Amniotic stem cell (primary cell): ENCODE measurements at regions not wholly inside any gene's neighbourhood (a gene's known extent, or its start where the extent isn't known, plus 50 kb on each side); places are given as distances from the start of the nearest gene placed in this dataset.
"Not testable (repeated sequence)": the region's sequence is repeated elsewhere in the genome, so short reads cannot be mapped to it uniquely, and the experiment has no call there.

ENCODE experiments used
- DNase-seq: peaks from one replicate; lab custom pipeline; 2025; lab: John Stamatoyannopoulos, UW

DNA sequence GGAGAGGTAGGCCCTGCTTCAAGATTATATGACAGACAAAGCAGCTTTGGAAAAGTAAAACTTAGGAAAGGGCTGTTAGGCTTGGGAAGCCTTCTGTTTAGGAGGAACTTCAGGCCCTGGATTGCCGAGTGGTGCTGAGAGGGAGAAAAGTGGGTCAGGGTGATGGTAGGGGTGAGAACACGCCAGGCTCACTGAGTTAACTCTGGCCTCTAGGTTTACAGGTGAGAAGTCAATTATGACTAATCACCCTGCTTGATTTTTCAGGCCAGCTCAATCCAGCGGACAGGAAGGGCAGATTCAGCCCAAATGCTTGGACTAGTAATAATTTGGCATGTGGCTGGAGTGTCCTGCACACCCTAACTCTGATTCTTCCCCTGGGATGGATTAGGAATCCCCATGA lies 365.1 kb upstream of the LMCD1 start:
- DNase-seq = no peak

DNA sequence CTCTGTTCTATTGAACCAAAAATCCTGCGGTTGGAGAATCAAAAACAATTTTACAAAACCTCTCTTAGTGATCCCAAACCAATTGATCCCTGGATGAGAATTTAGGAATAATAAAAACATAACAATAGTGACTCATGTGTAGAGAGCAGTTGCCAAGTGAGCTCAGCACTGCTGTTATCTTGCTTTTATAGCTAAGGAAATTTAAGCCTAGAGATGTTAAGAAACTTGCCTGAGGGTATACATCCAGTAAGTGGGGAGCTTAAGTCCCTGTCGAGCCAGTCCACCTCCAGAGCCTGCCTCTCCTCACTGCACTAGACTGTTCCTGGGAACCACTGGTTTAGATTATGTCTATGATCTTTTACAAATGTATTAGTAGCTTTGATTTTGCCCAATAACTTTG lies 358.4 kb upstream of the LMCD1 start:
- DNase-seq = no peak

DNA sequence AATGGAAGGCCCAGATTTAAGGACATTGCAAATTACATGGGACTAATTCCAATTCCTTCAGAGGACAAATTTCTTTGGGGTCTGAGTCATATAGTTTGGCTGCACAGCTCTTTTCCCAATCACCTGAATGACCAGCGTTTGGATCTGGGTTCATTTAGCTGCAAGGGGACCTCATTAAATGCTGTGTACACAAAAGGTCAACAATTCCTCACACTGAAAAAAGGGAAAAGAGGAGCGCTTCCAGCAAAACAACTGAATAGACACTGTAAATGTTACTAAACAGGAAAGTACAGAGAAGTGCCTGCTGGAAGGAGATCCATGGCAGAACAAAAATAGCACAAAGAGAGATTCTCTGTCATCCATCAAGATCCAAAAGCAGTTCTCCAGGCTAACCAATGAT lies 356.0 kb upstream of the LMCD1 start:
- DNase-seq = no peak

DNA sequence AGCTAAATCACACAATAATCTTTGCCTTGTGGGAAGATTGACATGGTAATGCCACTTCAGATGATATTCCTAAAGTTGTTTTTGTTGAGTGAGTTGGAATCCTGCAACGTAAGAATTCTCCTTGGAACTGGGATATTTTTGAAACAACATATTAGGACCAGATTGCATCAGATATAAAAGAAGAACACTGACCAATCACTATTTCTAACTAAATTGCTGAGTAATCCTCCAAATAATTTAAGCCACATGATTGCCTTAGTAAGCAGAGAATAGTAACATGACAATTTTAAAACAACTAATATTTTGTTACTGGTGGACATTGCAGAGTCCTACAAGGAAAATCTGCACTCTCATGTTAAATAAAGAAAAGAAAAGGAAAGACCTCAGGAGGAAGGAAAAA lies 353.9 kb upstream of the LMCD1 start:
- DNase-seq = no peak

DNA sequence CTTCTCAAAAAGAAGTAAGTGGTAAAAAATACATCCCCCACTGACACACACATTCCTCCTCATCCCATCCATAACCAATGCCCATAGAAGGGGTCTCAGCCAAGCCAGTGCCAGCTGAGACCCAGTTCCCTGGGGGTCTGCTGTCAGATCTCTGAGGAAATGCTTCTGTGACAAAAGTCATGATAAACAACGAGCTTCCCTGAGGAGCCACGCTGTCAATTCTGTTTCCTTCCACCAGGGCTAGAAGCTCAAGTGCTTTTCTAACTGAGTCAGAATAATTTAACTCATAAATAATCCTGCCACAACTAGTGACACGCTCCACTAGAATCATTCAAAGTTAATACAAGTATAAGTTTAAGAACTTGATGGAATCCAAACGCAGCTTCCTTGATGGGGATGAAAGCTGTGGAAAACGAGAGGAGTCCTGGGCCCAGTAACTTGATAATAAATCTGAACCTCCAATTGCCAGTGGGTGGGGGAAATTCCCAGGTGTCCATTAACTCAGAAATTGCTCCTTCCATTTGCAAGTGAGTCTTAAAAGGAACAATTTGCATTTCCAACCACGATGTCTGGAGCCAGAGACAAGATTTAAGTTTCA lies 348.7 kb upstream of the LMCD1 start:
- DNase-seq = no peak

DNA sequence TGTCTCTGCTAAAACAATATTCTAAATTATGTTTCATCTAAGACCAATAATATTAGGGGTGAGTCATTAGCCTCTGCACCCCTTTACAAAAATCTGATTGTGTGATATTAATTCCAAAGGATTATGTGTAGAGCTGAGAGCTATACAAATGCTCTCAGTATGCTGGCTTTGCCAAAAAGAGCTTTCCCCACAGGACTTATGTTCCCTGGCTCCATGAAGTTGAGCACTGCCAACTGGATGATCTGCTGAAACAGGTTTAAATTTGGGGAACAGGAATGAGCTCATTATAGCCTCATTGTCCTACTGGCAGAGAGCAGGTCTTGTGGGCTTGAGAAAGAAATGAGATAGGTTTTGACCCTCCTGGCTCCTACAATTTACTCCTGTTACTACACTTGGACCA lies 347.8 kb upstream of the LMCD1 start:
- no peak for DNase-seq

DNA sequence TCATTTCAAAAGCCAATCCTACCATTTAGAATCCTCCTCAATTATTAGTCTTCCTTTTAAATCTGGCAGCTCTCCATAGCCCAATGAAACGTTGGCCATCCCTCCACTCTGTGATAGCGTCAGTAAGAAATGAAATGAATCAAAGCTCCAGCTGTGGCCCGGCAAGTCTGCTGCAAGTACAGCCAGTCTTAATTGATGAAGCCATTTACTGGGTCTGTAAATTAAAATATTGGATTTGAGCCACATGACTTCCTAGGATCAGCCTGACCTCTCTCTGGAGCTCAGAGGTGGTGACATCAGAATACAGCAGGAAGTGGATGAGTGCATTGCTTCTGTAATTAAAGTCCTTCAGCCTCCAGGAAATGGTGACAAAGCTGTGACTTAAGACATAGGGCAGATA lies 347.0 kb upstream of the LMCD1 start:
- no peak for DNase-seq

DNA sequence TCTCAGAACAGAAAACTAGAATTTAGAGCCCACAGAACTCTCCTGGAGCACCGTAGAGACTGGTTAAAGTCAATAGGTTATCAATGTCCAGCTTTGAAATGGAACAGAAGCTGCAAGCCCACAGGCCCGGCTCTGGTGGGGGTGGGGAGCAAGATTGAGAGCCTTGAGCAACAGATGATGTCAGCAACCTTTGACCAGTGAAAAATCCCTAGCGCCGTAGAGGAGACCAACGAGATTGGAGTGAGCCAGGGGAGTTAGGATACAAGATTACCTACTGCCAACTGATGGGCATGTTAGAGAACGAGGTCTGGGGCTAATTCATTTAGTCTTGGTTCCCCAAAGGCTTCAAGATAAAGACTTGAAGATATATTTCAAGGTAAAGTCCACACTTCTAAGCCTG lies 345.5 kb upstream of the LMCD1 start:
- DNase-seq = no peak

DNA sequence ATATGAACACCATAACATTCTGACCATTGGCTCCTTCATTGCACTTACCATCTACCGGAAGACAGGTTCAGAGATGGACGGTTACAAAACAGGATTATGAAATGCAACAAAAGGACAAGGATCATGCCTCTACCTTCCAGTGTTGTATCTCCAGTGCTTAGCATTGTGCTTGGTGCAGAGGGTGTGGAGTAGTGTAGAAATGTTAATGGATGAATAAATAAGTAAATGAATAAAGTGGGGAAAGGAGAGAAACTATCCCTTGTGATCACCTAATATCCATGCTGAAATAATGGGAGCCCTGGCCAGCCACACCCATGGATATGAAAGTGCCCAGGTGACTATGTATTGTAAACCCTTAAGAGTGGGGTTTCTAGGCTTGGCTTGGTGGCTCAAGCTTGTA lies 344.8 kb upstream of the LMCD1 start:
- DNase-seq = no peak

DNA sequence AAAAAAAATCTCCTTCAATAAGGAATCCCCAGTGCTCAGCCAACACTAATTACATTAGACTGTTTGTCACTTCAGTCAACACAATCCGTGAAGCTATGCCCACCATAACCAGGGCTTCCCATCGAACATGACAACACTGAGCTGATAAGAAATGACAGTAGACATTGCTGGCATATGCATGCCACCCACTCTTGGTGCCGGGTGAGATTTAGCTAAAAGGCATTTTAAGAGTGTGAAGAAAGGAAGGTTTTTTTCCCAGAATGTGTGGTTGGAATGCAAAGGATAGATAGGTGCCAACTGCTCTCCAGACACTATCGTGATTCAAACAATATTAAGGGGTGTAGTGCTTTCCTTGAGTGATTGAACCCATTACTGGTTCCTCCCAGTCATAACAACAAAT lies 344.0 kb upstream of the LMCD1 start:
- no peak for DNase-seq

DNA sequence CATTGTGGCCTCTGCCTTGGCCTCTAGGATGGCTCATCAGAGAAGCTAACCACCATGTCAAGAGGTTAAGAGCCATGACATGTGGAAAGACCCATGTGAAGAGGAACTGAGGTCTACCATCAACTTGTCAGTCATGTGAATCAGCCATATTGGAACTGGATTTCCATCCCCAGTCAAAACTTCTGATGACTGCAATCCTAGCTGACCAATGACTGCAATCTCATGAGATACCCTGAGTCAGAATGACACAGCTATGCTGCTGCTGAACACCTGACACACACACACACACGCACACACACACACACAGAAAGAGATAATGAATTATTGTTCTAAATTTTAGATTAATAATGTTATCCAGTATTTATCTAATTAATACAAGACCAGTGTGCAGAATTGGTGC lies 337.5 kb upstream of the LMCD1 start:
- no peak for DNase-seq

DNA sequence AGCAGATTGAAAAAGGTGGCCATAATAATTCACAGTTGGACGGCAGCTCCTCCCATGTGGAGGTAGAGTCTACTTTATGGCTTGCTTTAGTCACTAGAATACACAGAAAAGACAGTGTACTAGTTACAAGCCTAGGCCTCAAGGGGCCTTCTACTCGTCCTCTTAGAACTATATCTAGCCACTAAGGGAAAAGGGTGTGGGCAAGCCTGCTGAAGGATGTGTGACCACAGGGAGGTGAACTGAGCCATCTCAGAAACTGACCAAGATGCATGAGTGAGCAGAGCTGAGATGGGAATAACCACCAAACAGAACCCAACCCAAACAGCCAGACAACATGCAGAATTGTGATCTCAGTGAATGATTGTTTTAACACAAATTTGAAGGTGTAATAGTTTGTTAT lies 335.6 kb upstream of the LMCD1 start:
- DNase-seq = no peak

DNA sequence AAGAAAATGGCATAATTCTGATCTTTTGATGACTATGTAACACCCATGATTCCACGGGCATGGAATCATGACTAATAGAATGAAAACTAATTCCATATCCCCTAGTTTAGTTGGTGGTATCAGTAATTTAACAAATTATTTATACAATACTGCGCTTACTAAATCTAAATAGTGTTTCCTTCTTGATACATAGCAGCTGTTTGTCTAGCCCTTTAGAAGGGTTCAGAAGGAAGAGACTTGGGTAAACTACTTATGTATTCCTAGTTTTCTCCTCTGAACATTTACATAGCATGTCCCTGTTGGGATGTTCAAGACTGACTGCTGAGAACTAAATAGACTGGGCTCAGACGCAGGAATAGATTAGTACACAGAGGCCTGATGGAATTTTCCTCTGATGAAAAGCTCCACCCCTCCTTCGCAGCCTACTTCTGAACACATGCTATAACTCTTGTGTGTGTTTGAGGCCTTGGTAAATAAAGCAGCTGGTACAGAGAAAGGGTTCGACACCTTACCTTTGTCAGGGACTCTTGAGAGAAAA lies 330.6 kb upstream of the LMCD1 start:
- DNase-seq = no peak

DNA sequence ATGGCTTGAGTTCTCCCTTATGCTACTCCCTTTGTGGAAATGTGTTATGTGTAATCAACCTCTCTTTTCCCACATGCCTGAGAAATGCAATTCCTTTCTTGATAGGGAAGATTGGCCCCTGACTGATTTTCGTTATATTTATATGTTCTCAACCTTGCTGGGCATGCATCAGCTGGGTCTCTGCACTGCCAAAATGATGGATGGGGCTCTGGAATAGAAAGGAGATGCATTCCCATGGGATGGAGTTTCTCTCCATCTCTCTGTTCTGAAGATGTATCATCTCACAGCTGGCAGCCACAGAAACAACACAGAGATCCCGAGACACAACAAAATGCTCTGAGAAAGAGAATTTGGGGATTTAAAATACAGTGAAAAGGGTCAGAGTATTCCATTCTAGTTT lies 327.7 kb upstream of the LMCD1 start:
- no peak for DNase-seq

DNA sequence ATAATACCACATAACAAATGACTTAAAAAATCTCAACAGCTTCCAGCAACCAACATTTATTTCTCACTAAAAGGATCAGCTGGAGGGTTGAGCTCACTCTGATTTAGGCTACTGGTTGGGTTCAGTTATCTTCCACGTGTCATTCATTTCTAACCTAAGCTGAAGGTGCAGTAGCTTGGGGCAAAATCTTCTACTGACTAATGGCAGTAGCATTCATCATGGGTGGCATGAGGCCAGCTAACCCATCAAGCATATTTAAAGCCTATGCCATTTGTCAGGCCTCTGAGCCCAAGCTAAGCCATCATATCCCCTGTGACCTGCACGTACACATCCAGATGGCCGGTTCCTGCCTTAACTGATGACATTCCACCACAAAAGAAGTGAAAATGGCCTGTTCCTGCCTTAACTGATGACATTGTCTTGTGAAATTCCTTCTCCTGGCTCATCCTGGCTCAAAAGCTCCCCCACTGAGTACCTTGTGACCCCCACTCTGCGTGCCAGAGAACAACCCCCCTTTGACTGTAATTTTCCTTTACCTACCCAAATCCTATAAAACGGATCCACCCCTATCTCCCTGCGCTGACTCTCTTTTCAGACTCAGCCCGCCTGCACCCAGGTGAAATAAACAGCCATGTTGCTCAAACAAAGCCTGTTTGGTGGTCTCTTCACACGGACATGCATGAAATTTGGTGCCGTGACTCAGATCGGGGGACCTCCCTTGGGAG lies 324.7 kb upstream of the LMCD1 start:
- DNase-seq = not testable (repeated sequence)

DNA sequence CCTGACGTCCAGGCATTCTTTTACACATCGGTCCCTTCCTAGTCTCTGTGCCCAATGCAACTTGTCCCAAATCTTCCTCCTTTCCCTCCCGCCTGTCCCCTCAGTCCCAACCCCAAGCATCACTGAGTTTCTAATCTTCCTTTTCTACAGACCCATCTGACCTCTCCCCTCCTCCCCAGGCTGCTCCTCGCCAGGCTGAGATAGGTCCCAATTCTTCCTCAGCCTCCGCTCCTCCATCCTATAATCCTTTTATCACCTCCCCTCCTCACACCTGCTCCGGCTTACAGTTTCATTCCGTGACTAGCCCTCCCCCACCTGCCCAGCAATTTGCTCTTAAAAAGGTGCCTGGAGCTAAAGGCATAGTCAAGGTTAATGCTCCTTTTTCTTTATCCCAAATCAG lies 323.1 kb upstream of the LMCD1 start:
- DNase-seq = not testable (repeated sequence)

DNA sequence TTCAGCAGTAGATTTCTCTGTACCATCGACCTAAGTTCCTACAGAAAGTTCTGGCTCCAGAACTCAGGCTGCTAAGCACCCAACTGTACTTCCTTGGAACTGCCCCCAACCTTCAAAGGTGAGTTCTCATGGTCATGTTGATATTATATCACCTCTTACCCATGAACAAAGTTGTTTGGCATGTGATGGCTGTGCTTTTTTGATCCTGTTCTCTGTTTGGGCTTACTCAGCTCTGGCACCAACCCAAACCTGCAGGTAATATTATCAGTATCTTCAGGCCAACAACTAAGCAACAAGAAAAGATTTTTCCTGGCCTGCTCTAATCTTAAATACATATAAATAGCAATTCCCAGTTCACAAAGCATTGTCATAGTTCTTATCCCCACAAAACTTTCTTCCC lies 318.7 kb upstream of the LMCD1 start:
- no peak for DNase-seq

DNA sequence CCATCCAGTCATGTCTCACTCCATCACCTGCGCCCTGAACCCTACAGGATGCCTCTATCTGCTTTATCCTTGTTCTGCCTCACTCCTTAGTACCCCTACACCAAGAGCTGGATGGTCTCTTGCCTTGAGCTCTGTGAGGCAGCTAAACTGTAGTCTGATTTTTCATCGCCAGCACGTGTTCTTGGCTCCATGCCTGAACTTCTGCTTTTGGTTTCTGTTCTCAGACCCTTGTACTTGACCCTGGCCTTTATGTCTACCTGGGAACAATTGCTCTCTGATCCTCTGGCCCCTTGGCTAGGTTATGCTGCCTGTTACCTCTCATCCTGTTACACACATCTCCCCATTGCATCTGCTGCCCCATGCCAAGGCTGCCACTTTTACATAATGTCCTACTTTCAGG lies 318.0 kb upstream of the LMCD1 start:
- no peak for DNase-seq

DNA sequence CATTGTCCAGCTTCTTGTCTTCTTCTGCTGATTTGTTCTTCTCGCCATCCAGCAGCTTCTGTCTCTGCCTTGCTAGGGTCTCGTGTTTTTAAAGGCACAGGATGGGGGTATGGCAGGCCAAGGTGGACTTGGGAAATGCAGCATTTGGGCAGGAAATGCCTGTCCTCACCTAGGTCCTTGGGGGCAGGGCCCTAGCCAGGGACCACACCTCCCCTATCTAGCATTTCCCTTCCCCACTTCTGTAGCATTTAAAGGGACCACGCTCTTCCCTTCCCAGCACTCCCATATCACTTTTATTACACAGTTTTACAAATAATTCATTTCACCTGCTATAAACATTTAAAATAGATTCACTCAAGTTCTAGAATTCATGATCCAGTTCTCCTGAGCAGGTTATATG lies 315.4 kb upstream of the LMCD1 start:
- no peak for DNase-seq

DNA sequence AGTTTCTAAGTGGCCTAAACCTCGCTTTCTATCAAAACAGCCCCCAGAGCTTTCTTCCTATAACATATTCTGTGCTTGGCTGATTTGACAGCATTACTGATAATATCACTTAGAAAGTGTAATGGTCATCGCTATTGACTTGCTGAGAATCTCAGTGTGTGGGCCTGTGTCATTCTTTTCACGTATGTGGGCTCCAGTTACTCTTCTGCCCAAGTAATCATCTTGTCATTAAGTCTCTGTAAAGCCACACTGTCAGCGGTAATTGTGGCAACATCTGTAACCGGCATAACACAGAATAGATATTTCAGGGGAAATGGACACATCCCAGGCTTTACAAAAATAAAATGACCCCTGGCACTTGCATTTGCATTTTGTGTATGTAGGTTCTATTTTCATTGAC lies 313.6 kb upstream of the LMCD1 start:
- no peak for DNase-seq

DNA sequence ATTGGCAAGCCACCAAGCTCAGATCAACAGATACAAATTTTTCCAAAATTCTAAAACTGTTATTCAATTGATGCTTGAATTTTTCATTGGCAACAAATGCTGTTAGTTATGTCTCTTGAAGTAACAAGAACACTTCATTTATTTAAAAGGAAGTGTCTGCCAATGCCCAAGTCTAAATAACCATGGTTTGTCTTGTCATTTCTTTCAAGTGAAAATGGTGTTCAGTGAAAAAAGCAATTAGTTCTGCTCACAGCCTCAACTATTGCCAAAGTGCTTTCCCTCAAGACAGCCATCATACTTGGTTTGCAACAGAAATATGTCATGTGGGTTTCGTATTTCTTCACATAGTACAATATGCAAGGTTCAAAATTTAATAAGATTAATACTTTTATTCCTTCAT lies 312.6 kb upstream of the LMCD1 start:
- DNase-seq = no peak

DNA sequence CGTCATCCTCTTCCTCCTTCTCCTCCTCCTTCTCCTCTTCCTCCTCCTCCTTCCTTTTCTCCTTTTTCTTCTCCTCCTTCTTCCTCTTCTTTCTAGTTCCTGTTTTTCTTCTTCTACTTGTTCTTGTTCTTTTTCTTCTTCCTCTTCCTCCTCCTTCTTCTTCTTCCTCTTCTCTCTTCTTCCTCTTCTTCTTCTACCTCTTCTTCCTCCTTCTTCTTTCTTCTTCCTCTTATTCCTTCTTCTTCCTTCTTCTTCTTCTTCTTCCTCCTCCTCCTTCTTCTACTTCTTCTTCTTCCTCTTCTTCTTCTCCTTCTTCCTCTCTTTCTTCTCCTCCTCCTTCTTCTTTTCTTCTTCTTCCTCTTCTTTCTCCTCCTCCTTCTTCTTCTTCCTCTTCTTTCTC lies 310.2 kb upstream of the LMCD1 start:
- no peak for DNase-seq

DNA sequence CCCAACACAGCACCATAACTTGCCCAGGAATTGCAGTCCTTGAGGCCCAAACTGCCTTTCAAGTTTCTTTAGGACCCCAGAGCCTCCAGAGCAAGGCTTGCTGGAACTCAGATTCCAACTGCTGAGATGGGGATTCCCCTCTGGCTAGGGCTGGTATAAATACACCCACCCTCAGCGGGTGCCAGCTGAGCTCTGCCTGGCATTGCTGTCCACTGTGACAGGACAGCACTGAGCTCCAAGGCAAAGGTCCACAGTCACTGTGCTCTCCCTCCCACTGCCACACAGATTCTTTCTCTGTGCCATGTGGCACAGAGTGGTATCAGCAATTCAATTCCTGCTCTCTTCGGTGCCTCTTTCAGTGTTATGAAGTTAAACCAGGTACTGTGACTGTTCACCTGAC lies 304.2 kb upstream of the LMCD1 start:
- DNase-seq = no peak

DNA sequence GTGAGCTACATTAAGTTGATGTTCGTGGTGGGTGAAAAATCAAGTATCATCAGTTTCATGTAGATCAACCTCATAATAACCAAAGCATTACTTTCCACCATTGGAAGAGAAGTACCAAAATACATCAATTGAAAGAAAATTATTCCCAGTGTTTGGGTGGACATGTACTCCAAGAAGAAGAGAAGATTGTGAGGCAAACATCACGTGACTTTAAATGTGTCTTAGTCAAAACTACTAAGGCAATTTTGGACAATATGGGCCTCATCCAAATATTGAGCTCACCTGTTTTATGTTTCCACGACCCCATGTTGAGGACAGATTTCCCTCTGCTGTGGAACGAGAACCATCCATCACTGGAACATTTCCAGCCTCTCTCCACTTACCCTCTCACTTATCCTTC lies 303.0 kb upstream of the LMCD1 start:
- no peak for DNase-seq
